ENCODE measurements at regions not wholly inside any gene's neighbourhood (a gene's known extent, or its start where the extent isn't known, plus 50 kb on each side); places are given as distances from the start of the nearest gene placed in this dataset.

DNA sequence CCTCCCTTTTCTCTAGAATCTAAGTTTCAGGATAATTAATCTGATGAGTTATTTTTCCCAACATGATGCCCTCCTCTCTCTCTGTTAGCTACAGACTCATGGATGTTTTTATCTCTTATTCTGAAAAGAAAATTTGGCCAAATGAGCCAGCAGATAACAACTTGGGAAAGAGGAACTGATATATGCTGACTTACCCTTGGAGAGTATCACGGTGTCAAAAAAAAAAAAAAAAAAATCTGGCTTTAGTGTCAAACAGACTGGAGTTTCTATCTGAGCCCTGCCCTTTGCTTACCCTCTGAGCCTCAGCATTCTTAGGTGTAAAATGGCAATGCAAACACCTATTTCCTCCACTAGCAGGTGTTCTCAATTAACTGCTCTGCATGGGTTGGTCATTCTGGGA, 190.4 kb downstream of the AHR start:
- no peak for DNase-seq
- H3K27ac ChIP-seq (ENCODE audit: low read length): no peak overlapping the region
- no peaks in the 10 kb centered on the region for H3K36me3 ChIP-seq (replicated peaks; ENCODE audit: insufficient read depth, low read length)
- no peak overlapping the region for H2AFZ ChIP-seq (ENCODE audit: low read length)
- no peaks in the 10 kb centered on the region for H3K9me3 ChIP-seq (replicated peaks; ENCODE audit: insufficient read depth, low read length)
- H3K4me2 ChIP-seq (ENCODE audit: low read depth, low read length): no peak overlapping the region
- no peaks in the 10 kb centered on the region for H3K79me2 ChIP-seq (ENCODE audit: low read length)
- no peaks in the 10 kb centered on the region for H3K4me1 ChIP-seq (ENCODE audit: low read length)
- H3K27me3 ChIP-seq (replicated peaks; ENCODE audit: insufficient read depth, low read length): no peaks in the 10 kb centered on the region
- TF ChIP-seq EZH2phosphoT487 (IDR thresholded peaks at IDR 0.05; ENCODE audit: low read length): no peak
- TF ChIP-seq EZH2 (optimal IDR thresholded peaks at IDR 0.05; ENCODE audit: low read depth, low read length): no peak
- TF ChIP-seq, protein P1, sequence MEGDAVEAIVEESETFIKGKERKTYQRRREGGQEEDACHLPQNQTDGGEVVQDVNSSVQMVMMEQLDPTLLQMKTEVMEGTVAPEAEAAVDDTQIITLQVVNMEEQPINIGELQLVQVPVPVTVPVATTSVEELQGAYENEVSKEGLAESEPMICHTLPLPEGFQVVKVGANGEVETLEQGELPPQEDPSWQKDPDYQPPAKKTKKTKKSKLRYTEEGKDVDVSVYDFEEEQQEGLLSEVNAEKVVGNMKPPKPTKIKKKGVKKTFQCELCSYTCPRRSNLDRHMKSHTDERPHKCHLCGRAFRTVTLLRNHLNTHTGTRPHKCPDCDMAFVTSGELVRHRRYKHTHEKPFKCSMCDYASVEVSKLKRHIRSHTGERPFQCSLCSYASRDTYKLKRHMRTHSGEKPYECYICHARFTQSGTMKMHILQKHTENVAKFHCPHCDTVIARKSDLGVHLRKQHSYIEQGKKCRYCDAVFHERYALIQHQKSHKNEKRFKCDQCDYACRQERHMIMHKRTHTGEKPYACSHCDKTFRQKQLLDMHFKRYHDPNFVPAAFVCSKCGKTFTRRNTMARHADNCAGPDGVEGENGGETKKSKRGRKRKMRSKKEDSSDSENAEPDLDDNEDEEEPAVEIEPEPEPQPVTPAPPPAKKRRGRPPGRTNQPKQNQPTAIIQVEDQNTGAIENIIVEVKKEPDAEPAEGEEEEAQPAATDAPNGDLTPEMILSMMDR (IDR thresholded peaks at IDR 0.05; ENCODE audit: low read length): no peak
- no peaks in the 10 kb centered on the region for H3K9me2 ChIP-seq (replicated peaks; ENCODE audit: insufficient read depth, low read length)
- no peak overlapping the region for H3K4me3 ChIP-seq (ENCODE audit: low read length)
- no peaks in the 10 kb centered on the region for H4K20me1 ChIP-seq (ENCODE audit: insufficient read depth, low read length)
- no peak overlapping the region for H3K9ac ChIP-seq (ENCODE audit: low read length)
- no peaks in the 10 kb centered on the region for H3F3A ChIP-seq (ENCODE audit: insufficient read depth, low read length)

DNA sequence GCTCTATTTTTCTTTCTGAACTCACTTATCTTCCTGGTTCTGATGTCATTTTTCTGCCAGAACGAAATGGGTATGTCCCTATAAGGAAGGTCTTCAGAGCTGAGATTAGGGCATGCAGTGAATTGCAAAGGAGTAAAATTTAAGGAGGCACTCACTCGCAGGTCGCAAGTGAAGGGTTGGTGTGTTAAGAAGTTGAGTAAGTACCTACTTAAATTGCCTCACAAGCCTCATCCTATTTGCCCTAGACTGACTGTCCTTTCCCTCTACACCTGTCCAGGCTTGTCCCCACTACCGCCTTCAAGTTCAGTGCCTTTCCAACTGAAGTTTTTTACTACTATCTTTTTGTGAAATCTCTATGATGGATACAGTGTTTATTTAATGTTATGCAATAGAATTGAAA, 191.5 kb downstream of the AHR start:
- no peak for TF ChIP-seq EZH2phosphoT487 (IDR thresholded peaks at IDR 0.05; ENCODE audit: low read length)
- TF ChIP-seq EZH2 (optimal IDR thresholded peaks at IDR 0.05; ENCODE audit: low read depth, low read length): no peak
- TF ChIP-seq, protein P1 (IDR thresholded peaks at IDR 0.05; ENCODE audit: low read length): no peak
- no peak overlapping the region for H3K9ac ChIP-seq (ENCODE audit: low read length)
- no peak overlapping the region for H3K4me3 ChIP-seq (ENCODE audit: low read length)

DNA sequence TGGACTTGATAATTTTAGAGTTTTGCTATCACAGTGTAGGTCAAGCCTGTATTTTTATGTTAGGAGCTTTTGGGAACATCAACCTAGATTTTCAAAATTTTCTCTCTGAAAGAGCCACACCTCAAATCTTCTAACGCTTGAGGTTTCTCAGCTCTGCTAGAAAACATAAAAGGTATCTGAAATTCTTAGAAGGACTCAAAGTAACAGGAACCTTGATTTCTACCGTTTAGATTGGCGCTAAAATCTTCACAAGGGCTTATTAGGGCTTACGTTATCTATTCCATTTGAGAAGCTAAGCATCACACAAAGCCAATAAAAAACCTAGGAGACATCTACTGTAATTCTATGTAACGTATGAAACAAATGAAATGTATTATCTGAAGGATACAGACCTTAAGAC, 192.4 kb downstream of the AHR start:
- Histone ChIP-seq H3K9ac (ENCODE audit: low read length) (no peak overlapping the region), H3K9me3 (replicated peaks; ENCODE audit: insufficient read depth, low read length) (no peaks in the 10 kb centered on the region), H3K27me3 (replicated peaks; ENCODE audit: insufficient read depth, low read length) (no peaks in the 10 kb centered on the region), H3F3A (ENCODE audit: insufficient read depth, low read length) (no peaks in the 10 kb centered on the region), H3K9me2 (replicated peaks; ENCODE audit: insufficient read depth, low read length) (no peaks in the 10 kb centered on the region), H3K4me1 (ENCODE audit: low read length) (0 out of 2 replicates have a peak, but pooled peaks cover 5% of the 10 kb centered on the region), H2AFZ (ENCODE audit: low read length) (no peak overlapping the region), H3K4me2 (ENCODE audit: low read depth, low read length) (no peak overlapping the region), H3K36me3 (replicated peaks; ENCODE audit: insufficient read depth, low read length) (no peaks in the 10 kb centered on the region), H3K79me2 (ENCODE audit: low read length) (no peaks in the 10 kb centered on the region), H3K27ac (ENCODE audit: low read length) (no peak overlapping the region), H3K4me3 (ENCODE audit: low read length) (no peak overlapping the region), H4K20me1 (ENCODE audit: insufficient read depth, low read length) (no peaks in the 10 kb centered on the region)
- no peak for TF ChIP-seq EZH2phosphoT487 (IDR thresholded peaks at IDR 0.05; ENCODE audit: low read length)
- TF ChIP-seq EZH2 (optimal IDR thresholded peaks at IDR 0.05; ENCODE audit: low read depth, low read length): no peak
- TF ChIP-seq, protein P1 (IDR thresholded peaks at IDR 0.05; ENCODE audit: low read length): no peak
- no peak for DNase-seq

More for the DNA sequence above, 191.5 kb downstream of the AHR start:
- no peaks in the 10 kb centered on the region for H3K9me2 ChIP-seq (replicated peaks; ENCODE audit: insufficient read depth, low read length)
- DNase-seq: no peak
- H3K27ac ChIP-seq (ENCODE audit: low read length): no peak overlapping the region
- no peak overlapping the region for H3K4me2 ChIP-seq (ENCODE audit: low read depth, low read length)
- H3K79me2 ChIP-seq (ENCODE audit: low read length): no peaks in the 10 kb centered on the region
- no peaks in the 10 kb centered on the region for H3K27me3 ChIP-seq (replicated peaks; ENCODE audit: insufficient read depth, low read length)
- no peaks in the 10 kb centered on the region for H3F3A ChIP-seq (ENCODE audit: insufficient read depth, low read length)
- H3K36me3 ChIP-seq (replicated peaks; ENCODE audit: insufficient read depth, low read length): no peaks in the 10 kb centered on the region
- no peaks in the 10 kb centered on the region for H3K4me1 ChIP-seq (ENCODE audit: low read length)
- no peaks in the 10 kb centered on the region for H3K9me3 ChIP-seq (replicated peaks; ENCODE audit: insufficient read depth, low read length)
- no peak overlapping the region for H2AFZ ChIP-seq (ENCODE audit: low read length)
- H4K20me1 ChIP-seq (ENCODE audit: insufficient read depth, low read length): no peaks in the 10 kb centered on the region

Measured in MM.1S (cell line).